IMR-90 (cell line): ENCODE measurements at regions not wholly inside any gene's neighbourhood (a gene's known extent, or its start where the extent isn't known, plus 50 kb on each side); places are given as distances from the start of the nearest gene placed in this dataset.

Experiments used
- ATAC-seq: fragments of 200-7000 bp; cut with Tn5 transposase; 2 replicates; pipeline ENCODE4 v1.9.1; 2020; ENCODE audit warnings: low read depth, mild to moderate bottlenecking, moderate library complexity
- BruUV-seq: library from RNA; stranded (reverse); fragments of 400-500 nt; replicated peaks from 2 replicates; lab custom pipeline; 2021; lab: Mats Ljungman, UMichigan
- CTCF ChIA-PET: fragments of 300-600 bp; formaldehyde crosslinking; extraction: SDS; loops from one replicate; lab custom pipeline; 2021; ENCODE audit warnings: antibody characterized with exemption; lab: Yijun Ruan, JAX
- POLR2A ChIA-PET: fragments of 300-600 bp; sonication (Branson Sonifier 250); formaldehyde crosslinking; loops from one replicate; lab custom pipeline; 2022; ENCODE audit warnings: antibody characterized with exemption; ENCODE audit not compliant: unreplicated experiment; lab: Charles Lee
- DNase-seq: peaks from one replicate; pipeline ENCODE4 v3.0.0; 2013
- H2AFZ ChIP-seq: replicated peaks from 2 replicates; pipeline ENCODE3; 2013; ENCODE audit warnings: low read length, mild to moderate bottlenecking; ENCODE audit not compliant: poor library complexity
- H2AK5ac ChIP-seq: 2 replicates; pipeline ENCODE4 v1.6.1; 2013; ENCODE audit warnings: low read depth, low read length, inconsistent platforms
- H2AK9ac ChIP-seq: replicated peaks from 2 replicates; pipeline ENCODE3; 2013; ENCODE audit warnings: mild to moderate bottlenecking, low read depth, low read length, moderate library complexity; ENCODE audit not compliant: poor library complexity
- H2BK120ac ChIP-seq: 2 replicates; pipeline ENCODE4 v1.6.1; 2013; ENCODE audit warnings: low read depth, low read length, inconsistent platforms
- H2BK15ac ChIP-seq: 3 replicates; pipeline ENCODE4 v1.6.1; 2013; ENCODE audit warnings: low read depth, low read length, inconsistent platforms
- H2BK20ac ChIP-seq: 2 replicates; pipeline ENCODE4 v1.6.1; 2013; ENCODE audit warnings: low read depth, mild to moderate bottlenecking, inconsistent platforms, low read length, moderate library complexity
- H2BK5ac ChIP-seq: 2 replicates; pipeline ENCODE4 v1.6.1; 2013; ENCODE audit warnings: mild to moderate bottlenecking, low read depth, low read length, inconsistent platforms; ENCODE audit not compliant: poor library complexity, severe bottlenecking
- H3K14ac ChIP-seq: replicated peaks from 2 replicates; pipeline ENCODE4 v1.6.1; 2013; ENCODE audit warnings: low read depth, low read length, inconsistent platforms
- H3K18ac ChIP-seq: 2 replicates; pipeline ENCODE4 v1.6.1; 2013; ENCODE audit warnings: low read depth, low read length, control low read depth
- H3K23ac ChIP-seq: 2 replicates; pipeline ENCODE4 v1.6.1; 2013; ENCODE audit warnings: low read depth, low read length, inconsistent platforms
- H3K27ac ChIP-seq: 2 replicates; pipeline ENCODE4 v1.5.1; 2013; ENCODE audit warnings: mild to moderate bottlenecking, control low read depth, low read length; ENCODE audit not compliant: insufficient read depth
- H3K27me3 ChIP-seq: 2 replicates; pipeline ENCODE4 v1.6.1; 2013; ENCODE audit warnings: low read length; ENCODE audit not compliant: control insufficient read depth, insufficient read depth
- H3K36me3 ChIP-seq: 2 replicates; pipeline ENCODE4 v1.6.1; 2013; ENCODE audit warnings: low read length, mixed read lengths; ENCODE audit not compliant: control insufficient read depth, insufficient read depth
- H3K4ac ChIP-seq: 2 replicates; pipeline ENCODE4 v1.6.1; 2013; ENCODE audit warnings: low read depth, low read length, inconsistent platforms
- H3K4me1 ChIP-seq: 2 replicates; pipeline ENCODE4 v1.6.1; 2013; ENCODE audit warnings: low read length, mixed read lengths; ENCODE audit not compliant: control insufficient read depth, insufficient read depth
- H3K4me2 ChIP-seq: 2 replicates; pipeline ENCODE4 v1.6.1; 2013; ENCODE audit warnings: low read depth, mild to moderate bottlenecking, control low read depth, low read length, moderate library complexity
- H3K4me3 ChIP-seq: 2 replicates; pipeline ENCODE4 v1.5.1; 2013; ENCODE audit warnings: low read depth, mild to moderate bottlenecking, control low read depth, low read length, moderate library complexity; ENCODE audit not compliant: insufficient read depth
- H3K56ac ChIP-seq: 2 replicates; pipeline ENCODE4 v1.6.1; 2013; ENCODE audit warnings: low read length, inconsistent platforms; ENCODE audit not compliant: insufficient read depth; ENCODE audit errors: extremely low read depth
- H3K79me1 ChIP-seq, 2 experiments: 2 replicates each; pipeline ENCODE4 v1.6.1; 2013; ENCODE audit warnings: low read length in 2 of 2, inconsistent platforms in 1 of 2, low read depth in 1 of 2
- H3K9ac ChIP-seq: 2 replicates; pipeline ENCODE4 v1.6.1; 2013; ENCODE audit warnings: low read depth, low read length, control low read depth
- H3K9me1 ChIP-seq: 2 replicates; pipeline ENCODE4 v1.6.1; 2013; ENCODE audit warnings: low read length, inconsistent platforms; ENCODE audit not compliant: insufficient read depth
- H3K9me3 ChIP-seq: 2 replicates; pipeline ENCODE4 v1.6.1; 2013; ENCODE audit warnings: low read length; ENCODE audit not compliant: control insufficient read depth, insufficient read depth
- H4K20me1 ChIP-seq: 2 replicates; pipeline ENCODE4 v1.6.1; 2013; ENCODE audit warnings: low read length, inconsistent platforms; ENCODE audit not compliant: insufficient read depth
- H4K5ac ChIP-seq: 2 replicates; pipeline ENCODE4 v1.6.1; 2013; ENCODE audit warnings: mild to moderate bottlenecking, low read depth, low read length, control low read depth
- H4K8ac ChIP-seq, 2 experiments: 2 replicates each; pipeline ENCODE4 v1.6.1; 2013; ENCODE audit warnings: low read depth in 2 of 2, low read length in 2 of 2, control low read depth in 1 of 2, inconsistent platforms in 1 of 2
- H4K91ac ChIP-seq: 2 replicates; pipeline ENCODE4 v1.6.1; 2013; ENCODE audit warnings: low read depth, low read length, inconsistent platforms; ENCODE audit not compliant: insufficient read depth
- BHLHE40 ChIP-seq: fragments of 150-350 bp; IDR thresholded peaks from 2 replicates; pipeline ENCODE4 v1.6.1; 2016; ENCODE audit warnings: mild to moderate bottlenecking, low read depth, low read length
- CEBPB ChIP-seq: IDR thresholded peaks from 2 replicates; pipeline ENCODE4 v1.6.1; 2012; ENCODE audit warnings: low read depth, low read length, improper control_type of control experiment
- ELK1 ChIP-seq: fragments of 150-350 bp; IDR thresholded peaks from 2 replicates; pipeline ENCODE4 v1.6.1; 2016; ENCODE audit warnings: low read depth, mild to moderate bottlenecking, low read length, moderate library complexity, borderline replicate concordance
- FOS ChIP-seq: fragments of 150-350 bp; IDR thresholded peaks from 2 replicates; pipeline ENCODE4 v1.6.1; 2016; ENCODE audit warnings: low read depth, low read length
- MAFK ChIP-seq: IDR thresholded peaks from 2 replicates; pipeline ENCODE4 v1.6.1; 2012; ENCODE audit warnings: low read depth, low read length, improper control_type of control experiment
- MAZ ChIP-seq: IDR thresholded peaks from 2 replicates; pipeline ENCODE4 v1.6.1; 2012; ENCODE audit warnings: low read depth, mild to moderate bottlenecking, low read length, improper control_type of control experiment, moderate library complexity, borderline replicate concordance
- MXI1 ChIP-seq: IDR thresholded peaks from 2 replicates; pipeline ENCODE4 v1.6.1; 2012; ENCODE audit warnings: low read depth, mild to moderate bottlenecking, low read length, moderate library complexity, borderline replicate concordance
- NFE2L2 ChIP-seq: fragments of 150-350 bp; IDR thresholded peaks from 2 replicates; pipeline ENCODE4 v1.6.1; 2016; ENCODE audit warnings: low read depth, mild to moderate bottlenecking, low read length
- POLR2A ChIP-seq: IDR thresholded peaks from 2 replicates; pipeline ENCODE4 v1.6.1; 2012; ENCODE audit warnings: mild to moderate bottlenecking, low read depth, low read length
- RAD21 ChIP-seq: IDR thresholded peaks from 2 replicates; pipeline ENCODE4 v1.6.1; 2012; ENCODE audit warnings: low read length, improper control_type of control experiment
- RCOR1 ChIP-seq: IDR thresholded peaks from 2 replicates; pipeline ENCODE4 v1.6.1; 2012; ENCODE audit warnings: mild to moderate bottlenecking, low read length, improper control_type of control experiment; ENCODE audit not compliant: insufficient replicate concordance
- SMC3 ChIP-seq: fragments of 150-350 bp; IDR thresholded peaks from 2 replicates; pipeline ENCODE4 v1.6.1; 2016; ENCODE audit warnings: low read depth, mild to moderate bottlenecking, antibody characterized with exemption, low read length, moderate library complexity
- USF2 ChIP-seq: fragments of 150-350 bp; IDR thresholded peaks from 2 replicates; pipeline ENCODE4 v1.6.1; 2017; ENCODE audit warnings: mild to moderate bottlenecking, antibody characterized with exemption, low read length, low read depth
- WGBS, 2 experiments: methylation state at CpG; one replicate each; pipeline versions ENCODE4 v1.1.5 to v1.1.7; 2013; ENCODE audit warnings: missing lambda C conversion rate in 2 of 2; ENCODE audit not compliant: insufficient read length in 1 of 2; ENCODE audit errors: extremely low coverage in 2 of 2; 5-methylcytosine and 5-hydroxymethylcytosine counted together
- dilution Hi-C: fragments of 300-500 bp; cut with HindIII; formaldehyde crosslinking; loops from one replicate; pipeline ENCODE4 v1.14.3; 2018; ENCODE audit warnings: low sequenced_read_pairs; ENCODE audit not compliant: unreplicated experiment
- in situ Hi-C: fragments of 300-500 bp; cut with MboI; formaldehyde crosslinking; loops from 3 replicates; pipeline ENCODE4 v1.14.3; 2019; ENCODE audit warnings: low sequenced_read_pairs, inconsistent platforms, mixed read lengths
- intact Hi-C: fragments of 100-400 bp; cut with micrococcal nuclease; formaldehyde crosslinking; loops from 2 replicates; pipeline ENCODE4 v1.10.0; 2022
- TF ChIP-seq, protein P1 (sequence below): conservative IDR thresholded peaks from 2 replicates; pipeline ENCODE4 v1.5.1; 2012; ENCODE audit warnings: mild to moderate bottlenecking, low read depth, low read length, improper control_type of control experiment

- no peaks in the 10 kb centered on the region for H3K27me3 ChIP-seq
- no peak overlapping the region for H3K9ac ChIP-seq
- H2BK15ac ChIP-seq = no peak overlapping the region
- no peak for ATAC-seq
- no peaks in the 10 kb centered on the region for H4K20me1 ChIP-seq
- no peak overlapping the region for H2BK120ac ChIP-seq
- no peak overlapping the region for H3K27ac ChIP-seq
- POLR2A ChIA-PET = no interaction called here
- CTCF ChIA-PET = no interaction called here
- BruUV-seq = no TSS peak
- no peak overlapping the region for H3K4me2 ChIP-seq
- H4K5ac ChIP-seq = no peak overlapping the region
- H3K4ac ChIP-seq = no peak overlapping the region
- H3K36me3 ChIP-seq = no peaks in the 10 kb centered on the region
- no peak overlapping the region for H2AK5ac ChIP-seq
- no peak overlapping the region for H4K8ac ChIP-seq
- H2BK5ac ChIP-seq = no peak overlapping the region
- H3K18ac ChIP-seq = no peak overlapping the region
- no peak overlapping the region for H3K56ac ChIP-seq
- intact Hi-C loops (no loop called here), dilution Hi-C loops (no loop called here), in situ Hi-C loops (no loop called here)
- no peak overlapping the region for H3K14ac ChIP-seq
- H3K9me3 ChIP-seq = no peaks in the 10 kb centered on the region
- no peak overlapping the region for H2BK20ac ChIP-seq
- DNase-seq = no peak
- no peak overlapping the region for H4K91ac ChIP-seq
- H2AFZ ChIP-seq = no peak overlapping the region
- no CpG with 5 or more reads among the region's 3 CpGs for WGBS, 2 experiments
- no peak for TF ChIP-seq RCOR1
- TF ChIP-seq NFE2L2 = no peak
- TF ChIP-seq SMC3 = no peak
- no peak for TF ChIP-seq MXI1
- no peak for TF ChIP-seq ELK1
- TF ChIP-seq USF2 = no peak
- no peak for TF ChIP-seq RAD21
- TF ChIP-seq CEBPB = no peak
- TF ChIP-seq FOS = no peak
- TF ChIP-seq MAFK = no peak
- TF ChIP-seq, protein P1, sequence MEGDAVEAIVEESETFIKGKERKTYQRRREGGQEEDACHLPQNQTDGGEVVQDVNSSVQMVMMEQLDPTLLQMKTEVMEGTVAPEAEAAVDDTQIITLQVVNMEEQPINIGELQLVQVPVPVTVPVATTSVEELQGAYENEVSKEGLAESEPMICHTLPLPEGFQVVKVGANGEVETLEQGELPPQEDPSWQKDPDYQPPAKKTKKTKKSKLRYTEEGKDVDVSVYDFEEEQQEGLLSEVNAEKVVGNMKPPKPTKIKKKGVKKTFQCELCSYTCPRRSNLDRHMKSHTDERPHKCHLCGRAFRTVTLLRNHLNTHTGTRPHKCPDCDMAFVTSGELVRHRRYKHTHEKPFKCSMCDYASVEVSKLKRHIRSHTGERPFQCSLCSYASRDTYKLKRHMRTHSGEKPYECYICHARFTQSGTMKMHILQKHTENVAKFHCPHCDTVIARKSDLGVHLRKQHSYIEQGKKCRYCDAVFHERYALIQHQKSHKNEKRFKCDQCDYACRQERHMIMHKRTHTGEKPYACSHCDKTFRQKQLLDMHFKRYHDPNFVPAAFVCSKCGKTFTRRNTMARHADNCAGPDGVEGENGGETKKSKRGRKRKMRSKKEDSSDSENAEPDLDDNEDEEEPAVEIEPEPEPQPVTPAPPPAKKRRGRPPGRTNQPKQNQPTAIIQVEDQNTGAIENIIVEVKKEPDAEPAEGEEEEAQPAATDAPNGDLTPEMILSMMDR = no peak
- no peak for TF ChIP-seq BHLHE40
- TF ChIP-seq MAZ = no peak
- TF ChIP-seq POLR2A = no peak
- no peak overlapping the region for H2AK9ac ChIP-seq
- no peak overlapping the region for H3K23ac ChIP-seq
- H3K79me1 ChIP-seq = no peaks in the 10 kb centered on the region
- no peaks in the 10 kb centered on the region for H3K4me1 ChIP-seq
- H3K9me1 ChIP-seq = no peaks in the 10 kb centered on the region; the same call in 1 of the 2 replicates
- H3K4me3 ChIP-seq = no peak overlapping the region
Observed at GRCh38 chr6:144857086-144857485, 572.0 kb downstream of the UTRN start.
